ENCODE measurements at regions not wholly inside any gene's neighbourhood (a gene's known extent, or its start where the extent isn't known, plus 50 kb on each side); places are given as distances from the start of the nearest gene placed in this dataset.

- TF ChIP-seq CTCF (IDR thresholded peaks at IDR 0.05) (no peak), POLR2A (IDR thresholded peaks at IDR 0.05) (no peak), EP300 (IDR thresholded peaks at IDR 0.05) (no peak)
Observed at GRCh38 chr6:122082370-122082769, 317.1 kb upstream of the HSF2 start.

Data from ovary (tissue), 3 donors.